ENCODE measurements at regions not wholly inside any gene's neighbourhood (a gene's known extent, or its start where the extent isn't known, plus 50 kb on each side); places are given as distances from the start of the nearest gene placed in this dataset.

DNA sequence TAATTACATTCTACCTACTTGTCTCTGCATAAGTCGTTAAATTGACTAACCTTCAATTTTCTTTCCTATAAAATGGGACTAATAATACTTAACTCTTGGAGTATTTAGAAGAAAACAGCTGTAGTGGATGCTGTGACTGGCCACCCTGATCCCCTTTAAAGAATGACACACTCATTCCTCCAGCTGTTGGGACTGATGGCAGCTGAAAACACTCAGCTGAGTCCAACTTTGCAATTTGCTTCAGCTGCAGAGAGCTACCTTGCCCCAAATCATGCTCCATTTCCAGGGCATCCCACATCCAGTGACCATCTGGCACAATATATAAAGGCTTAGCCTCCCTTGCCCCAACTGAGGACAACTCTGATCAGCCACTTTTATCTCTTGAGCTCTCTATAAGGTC, 89.1 kb downstream of the MID1IP1 start:
- DNase-seq = no peak

DNA sequence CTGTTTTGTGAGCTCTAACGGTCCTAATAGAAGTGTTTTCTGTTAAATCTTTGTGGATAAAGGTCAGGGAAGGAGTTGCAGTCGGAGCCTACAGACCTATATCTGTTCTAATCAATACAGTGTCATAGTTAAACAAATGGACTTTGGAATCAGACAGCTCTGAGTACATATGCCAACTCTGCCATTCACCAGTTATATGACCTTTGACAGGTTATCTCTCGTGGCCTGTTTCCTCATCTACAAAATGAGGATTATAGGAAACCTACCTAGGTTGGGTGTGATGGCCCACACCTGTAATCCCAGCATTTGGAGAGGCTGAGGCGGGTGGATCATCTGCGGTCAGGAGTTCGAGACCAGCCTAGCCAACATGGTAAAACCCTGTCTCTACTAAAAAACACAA, 89.7 kb downstream of the MID1IP1 start:
- no peak for DNase-seq

DNA sequence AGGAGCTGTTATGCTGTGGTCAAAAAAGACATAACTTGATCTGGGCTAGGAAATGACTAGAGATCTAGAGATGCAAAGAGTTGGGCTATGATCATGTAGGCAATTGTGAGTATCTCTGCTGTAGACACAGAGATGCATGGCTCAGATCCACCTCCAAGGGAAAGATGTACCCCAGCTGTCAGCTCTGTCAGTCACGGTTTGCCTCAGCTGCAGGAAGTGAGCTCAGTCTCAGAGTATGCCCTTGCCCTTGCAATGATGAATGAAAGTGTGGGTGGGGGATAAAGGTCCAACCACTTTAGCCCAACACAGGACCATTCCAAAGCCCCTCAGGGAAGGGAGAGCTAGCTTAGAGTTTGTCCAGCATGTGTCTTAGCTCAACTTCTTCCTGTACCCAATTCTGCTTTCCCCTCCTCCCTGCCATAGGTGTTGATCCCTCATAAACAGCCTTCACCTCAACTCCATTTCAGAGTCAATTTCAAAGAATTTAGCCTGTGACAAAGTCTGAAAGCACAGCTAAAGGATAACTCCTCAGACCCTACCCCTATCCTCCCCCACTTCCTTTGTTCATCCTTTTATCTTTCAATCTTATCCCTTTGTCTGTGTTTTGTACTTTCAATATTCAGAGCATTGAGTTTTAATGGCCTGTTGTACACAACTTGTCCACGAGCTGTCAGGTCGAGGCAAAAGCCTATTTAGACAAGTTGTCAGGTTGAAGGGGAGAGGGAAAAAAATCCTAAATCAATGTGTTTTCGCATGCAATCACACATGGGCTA, 90.6 kb downstream of the MID1IP1 start:
- DNase-seq = no peak

DNA sequence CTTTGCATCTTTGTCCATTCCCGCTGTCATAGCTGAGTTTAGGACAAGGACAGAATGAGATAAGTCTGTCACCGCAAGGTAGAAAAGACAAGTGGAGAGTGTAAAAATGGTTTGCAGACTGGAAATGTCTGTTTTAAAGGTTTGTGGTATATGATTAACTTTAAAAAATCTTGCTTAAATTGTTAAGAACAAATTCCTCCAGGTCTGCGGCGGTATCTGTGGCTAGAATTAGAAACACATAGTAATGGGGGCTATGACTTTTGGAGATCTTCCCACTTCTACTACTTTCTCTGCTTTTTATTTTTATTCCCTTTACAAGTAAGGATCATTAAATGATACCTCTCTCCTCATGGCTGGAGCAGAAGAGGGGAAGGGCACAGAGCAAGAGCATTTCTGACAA, 92.2 kb downstream of the MID1IP1 start:
- no peak for DNase-seq

DNA sequence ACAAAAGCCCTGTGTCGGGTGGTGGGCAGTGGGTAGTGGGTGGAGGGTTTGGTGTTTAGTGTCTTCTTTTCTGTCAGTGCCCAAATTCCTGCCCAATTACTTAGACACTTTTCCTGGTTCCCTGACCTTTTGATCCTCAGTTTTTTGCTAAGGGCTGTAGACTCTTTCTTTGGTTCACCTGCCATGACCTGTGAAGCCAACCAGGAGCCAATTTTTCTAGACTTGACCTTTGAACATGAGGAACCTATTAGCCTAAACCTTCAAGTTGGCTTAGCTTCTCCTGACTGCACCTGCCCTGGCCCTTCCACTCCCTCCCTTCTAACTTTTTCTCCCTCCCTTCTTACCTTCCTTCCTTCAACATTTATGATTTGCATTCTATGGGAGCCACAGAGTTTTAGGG, 94.5 kb downstream of the MID1IP1 start:
- DNase-seq = no peak

DNA sequence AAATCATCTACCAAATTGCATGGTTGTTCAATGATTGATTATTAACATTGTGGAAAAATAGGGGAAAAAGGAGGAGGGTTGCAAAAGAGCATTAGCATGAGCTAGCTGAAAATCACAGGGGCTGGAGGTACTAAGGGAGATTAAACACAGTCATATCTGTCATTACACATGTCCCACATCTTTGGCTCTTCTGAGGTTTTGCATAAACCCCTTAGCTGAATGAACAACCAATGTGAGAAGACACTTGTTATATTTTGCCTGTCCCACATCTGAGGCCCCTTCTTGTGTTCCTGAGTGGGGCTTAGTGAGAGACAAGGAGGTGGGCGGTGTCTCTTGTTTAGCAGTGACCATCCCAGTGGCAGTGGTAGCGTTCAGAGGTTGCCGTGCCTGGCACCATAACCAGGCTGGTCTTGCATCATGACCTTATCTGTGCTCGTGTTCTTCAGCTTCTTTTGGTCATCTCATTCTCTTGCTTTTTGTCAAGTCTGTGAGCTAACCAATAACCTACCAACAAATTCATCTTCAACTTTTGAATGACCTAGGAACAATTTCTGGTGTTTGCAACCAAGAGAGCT, 95.6 kb downstream of the MID1IP1 start:
- DNase-seq = no peak

DNA sequence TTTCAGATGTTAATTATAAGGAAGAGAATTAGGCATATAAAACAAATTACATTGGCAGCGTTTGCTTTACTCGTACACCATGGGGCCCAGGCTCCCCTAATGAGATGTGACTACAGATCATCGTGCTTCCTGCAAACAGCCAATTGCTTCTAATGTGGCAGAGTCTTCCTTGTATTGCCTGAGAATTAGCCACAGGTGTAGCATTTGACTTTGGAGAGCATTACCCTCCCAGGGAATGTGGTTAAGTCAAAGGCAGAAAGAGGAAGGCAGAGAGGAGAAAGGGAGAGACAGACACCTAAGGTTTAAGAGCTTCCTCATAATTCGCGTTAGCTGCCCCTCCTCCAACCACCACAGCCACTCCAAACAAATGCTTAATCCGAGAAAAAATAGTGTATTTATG, 97.0 kb downstream of the MID1IP1 start:
- DNase-seq = no peak

DNA sequence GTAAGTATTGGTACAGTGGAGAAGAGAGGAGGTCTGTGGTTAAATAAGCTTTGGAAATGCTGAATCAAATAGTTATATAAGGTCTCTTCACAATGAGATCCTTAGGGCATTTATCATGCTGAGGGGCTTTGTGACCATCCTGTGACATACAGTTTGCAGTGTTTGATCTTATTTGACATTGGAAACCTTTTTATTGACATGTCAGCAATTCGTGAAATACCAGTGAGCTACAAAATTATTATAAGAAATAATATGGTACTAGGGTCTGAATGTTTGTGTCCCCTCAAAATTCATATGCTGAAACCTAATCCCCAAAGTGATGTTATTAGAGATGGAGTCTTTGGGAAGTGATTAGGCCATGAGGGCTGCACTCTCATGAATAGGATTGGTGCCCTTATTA, 98.4 kb downstream of the MID1IP1 start:
- DNase-seq = no peak

DNA sequence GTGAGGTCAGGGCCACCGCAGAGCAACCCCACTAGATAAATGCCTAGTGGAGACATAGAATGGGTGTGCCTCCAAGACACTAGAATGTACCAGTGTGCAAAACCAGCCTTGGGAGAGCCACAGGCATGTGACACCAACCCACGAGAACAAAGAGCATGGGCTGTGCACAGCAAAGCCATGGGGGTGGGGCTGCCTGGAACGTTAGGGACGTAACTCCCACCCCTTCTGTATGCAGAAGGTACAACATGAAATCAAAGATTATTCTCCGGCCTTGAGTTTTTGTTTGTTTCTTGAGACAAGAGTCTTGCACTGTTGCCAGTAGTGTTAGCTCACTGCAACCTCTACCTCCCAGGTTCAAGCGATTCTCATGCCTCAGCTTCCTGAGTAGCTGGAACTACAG, 99.5 kb downstream of the MID1IP1 start:
- no peak for DNase-seq

DNA sequence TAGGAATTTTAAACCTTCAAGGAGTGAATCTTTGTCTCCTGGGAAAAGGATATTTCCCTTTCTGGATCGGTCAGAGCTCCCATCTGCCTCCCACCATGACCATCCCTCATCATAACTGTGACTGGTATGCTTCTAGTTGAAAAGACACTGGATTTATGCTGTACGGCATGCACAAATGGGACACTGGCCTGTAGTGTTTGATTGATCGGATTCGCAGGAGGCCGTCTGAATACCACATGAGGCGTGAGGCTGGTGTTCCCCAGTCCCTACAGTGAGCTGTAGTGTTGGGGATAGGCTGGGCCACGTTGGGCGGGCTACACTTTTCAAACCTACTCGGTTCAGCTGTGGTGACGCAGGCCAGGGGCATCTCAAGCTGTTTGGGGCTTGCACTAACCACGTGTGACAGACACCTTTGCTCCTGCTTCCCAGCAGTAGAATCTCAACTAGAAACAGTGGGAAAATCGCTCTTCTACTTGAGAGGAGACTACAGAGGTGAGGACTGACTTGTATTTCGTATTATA, 101.8 kb downstream of the MID1IP1 start:
- DNase-seq = no peak

DNA sequence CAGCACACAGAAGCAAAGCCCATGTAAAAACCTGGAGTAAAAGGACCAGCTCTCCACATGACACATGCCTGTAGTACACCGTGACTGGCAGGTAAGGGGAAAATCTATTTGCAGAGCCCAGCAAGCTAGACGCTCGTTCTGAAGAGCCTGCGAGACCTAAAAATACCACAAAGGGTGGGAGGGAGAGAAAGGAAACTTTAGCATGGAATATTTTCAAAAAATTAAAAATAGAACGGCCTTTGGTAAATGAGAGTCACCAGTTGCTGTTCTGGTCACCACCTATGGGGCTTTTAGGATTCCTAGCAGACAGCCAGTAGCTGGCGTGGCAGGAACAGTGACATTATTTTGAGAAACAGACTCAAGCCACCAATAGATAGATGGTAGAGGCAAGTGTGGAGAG, 115.5 kb downstream of the MID1IP1 start:
- DNase-seq = no peak

DNA sequence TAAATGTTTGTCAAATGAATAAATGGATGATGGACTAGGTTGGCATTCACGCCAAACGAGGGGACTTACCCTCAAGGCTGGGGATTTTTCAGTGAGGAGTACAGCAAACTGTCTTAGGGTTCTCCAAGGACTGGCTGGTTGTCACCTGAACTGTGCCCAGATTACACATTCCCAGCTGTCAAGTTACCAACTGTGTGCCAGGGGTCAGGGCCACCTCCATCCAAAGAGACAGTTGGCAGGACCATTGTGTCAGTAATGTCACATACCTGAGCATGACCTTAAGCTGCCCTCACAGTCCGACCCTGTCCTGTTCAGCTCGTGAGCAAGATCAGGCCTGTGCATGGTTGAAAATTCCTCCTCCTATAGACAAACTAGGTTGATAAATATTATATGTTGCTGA, 116.7 kb downstream of the MID1IP1 start:
- DNase-seq = no peak

DNA sequence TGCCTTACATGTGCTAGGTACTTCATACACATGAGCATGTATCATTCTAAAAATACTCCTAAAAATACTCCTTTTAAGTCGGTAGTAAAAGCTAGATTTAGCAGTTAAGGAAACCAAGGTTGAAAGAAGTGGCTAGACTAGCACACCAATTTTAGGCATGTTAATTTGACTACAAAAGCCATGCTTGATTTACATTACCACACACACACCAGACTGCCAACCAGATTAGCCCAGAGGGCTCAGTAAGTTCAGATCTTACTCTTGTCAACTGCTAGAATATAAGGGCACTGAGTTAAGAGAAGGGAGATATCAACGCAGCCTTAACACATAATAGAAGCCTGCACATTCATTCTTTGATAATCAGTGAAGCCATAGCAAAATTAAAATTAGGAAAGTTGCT, 117.9 kb downstream of the MID1IP1 start:
- DNase-seq = no peak

DNA sequence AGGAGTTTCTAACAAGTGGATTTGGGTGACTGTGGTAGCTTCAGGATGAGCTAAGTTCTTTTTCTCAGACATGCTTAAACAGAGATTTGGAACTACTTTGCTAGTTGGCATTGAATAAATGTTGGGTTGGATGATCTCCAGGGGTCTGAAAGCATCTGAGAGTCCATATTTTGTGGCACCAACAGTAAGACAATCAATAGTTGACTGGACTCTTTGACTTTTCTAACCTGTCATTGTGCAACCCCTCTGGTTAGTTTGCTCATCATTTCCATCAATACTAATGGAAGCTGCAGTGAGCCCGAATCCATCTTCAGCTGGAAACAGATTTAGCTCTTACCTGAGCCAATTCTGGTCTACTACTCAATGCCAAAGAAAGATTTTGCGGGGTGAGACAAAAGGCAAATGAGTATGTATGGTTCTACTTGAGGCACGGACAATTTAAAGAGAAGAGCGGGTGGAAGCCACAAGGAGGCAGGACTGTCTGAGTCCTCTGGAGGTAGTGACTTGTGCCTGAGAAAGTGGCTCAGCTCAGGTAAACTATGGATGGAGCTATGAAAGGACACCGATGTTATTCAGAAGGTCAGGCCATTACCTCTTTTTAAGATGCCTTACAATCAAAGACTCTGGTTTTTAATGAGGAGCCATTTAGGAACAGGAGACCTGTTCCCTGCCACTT, 118.7 kb downstream of the MID1IP1 start:
- no peak for DNase-seq

DNA sequence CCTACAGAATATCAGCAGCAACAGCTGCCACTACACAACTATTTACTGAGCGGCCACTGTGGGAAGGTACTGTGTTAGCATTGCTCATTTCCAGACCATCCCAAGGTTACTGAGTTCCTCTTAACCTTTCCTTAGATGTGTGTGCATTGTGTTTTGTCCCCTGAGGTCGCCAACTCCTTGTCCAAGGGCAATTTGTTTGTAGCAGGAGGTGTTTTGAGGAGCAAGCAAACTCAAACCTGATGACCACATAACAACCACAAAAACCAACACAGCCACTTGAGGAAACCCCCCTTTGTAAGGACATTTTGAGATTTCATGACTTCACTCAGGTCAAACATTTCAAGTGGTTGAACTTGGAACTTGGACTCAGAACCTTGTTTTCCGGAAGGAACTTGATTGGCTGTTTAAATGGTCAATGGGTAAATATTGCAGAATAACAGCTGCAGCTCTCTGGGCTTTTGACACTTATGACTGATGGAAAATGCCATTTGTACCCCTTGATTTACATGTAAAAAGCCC, 122.3 kb downstream of the MID1IP1 start:
- no peak for DNase-seq

DNA sequence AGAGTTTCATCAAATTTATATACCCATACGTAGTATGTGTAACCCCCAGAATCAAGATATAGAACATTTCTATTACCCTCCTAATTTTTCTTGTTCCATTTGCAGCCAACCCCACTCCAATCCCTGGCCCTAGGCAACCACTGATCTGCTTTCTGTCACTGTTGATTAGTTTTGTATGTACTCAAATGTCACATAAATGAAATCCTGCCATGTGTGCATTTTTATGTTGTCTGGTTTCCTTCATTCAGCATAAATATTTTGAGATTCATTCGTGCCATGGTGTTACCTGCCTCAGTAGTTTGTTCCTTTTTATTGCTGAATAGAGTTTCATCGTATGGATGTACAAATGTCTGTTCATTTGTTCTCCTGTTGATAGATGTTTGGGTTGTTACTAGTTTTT, 126.3 kb downstream of the MID1IP1 start:
- DNase-seq = no peak

DNA sequence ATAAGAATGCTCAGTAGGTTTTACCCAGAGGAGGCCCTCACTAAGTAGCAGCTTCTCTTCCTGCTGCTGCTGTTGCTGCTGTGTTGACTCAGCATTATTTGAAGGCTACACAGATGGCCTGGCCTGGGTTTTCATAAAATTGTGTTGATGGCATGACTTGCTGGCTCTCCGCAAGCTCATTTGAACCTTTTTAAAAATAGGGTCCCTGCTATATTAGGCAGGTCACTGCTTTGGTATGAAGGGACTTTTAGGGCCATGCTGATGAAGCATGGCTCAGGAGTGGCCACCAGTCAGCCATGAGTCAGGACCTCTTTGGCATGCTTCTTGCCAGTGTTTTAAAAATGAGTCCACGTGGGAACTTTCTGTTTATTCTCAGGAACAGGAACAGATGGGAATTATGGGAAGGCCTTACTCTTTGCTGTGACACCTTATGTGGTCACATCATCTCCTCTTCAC, 128.7 kb downstream of the MID1IP1 start:
- no peak for DNase-seq

DNA sequence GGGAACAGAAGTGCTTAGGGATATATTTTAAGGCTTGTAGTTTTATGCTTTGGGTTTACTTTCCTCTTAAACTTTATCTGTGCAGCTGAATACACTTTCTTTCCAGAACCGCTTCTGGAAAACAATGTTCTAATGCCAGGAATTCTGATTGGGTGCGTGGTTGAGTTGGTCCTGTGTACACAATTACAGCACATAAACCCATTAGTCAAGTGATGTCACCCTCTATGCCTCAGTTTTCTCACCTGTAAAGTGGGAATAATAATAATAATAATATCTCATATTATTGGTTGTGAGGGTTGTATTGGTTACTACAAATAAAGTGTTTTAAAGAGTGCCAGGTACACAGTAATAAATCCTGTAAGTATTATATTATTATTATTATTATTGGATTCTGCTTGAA, 129.2 kb downstream of the MID1IP1 start:
- no peak for DNase-seq

DNA sequence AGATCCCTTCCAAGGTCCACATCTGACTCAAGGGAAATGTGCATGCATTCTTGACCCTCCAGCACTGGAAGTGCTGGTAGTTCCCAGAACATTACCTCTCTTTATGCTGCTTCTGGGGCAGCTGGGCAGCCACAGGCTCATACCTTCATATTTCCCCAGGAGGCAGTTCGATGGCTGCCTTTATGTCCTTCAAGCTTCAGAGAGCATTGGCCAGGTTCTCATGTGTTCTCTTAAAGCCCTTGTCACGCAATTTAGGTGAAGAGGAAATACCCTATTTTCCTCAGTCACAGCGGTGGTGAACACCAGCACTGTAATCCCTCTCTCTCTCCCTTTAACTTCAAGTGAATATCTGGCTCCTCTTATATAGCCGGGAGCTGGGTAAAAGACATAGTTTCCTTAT, 134.3 kb downstream of the MID1IP1 start:
- no peak for DNase-seq

DNA sequence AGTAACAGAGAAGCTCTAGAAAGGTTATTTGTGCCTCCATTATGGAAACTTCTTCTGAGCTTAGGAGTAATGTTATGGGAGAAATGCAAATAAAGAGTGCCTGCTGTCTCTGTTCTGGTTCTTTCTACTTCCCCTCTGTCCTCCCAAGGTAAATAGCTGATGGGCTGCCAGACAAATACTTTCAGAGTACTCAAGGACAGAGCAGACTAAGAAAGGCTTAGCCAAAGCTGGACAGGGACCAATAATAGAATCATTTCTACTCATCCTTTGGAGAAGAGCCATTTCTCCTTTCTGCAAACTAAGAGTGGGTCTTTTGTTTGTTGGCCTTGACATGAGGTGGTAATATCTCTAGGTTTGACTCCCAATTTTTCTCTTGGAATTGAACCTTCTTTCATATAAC, 136.1 kb downstream of the MID1IP1 start:
- DNase-seq = no peak

DNA sequence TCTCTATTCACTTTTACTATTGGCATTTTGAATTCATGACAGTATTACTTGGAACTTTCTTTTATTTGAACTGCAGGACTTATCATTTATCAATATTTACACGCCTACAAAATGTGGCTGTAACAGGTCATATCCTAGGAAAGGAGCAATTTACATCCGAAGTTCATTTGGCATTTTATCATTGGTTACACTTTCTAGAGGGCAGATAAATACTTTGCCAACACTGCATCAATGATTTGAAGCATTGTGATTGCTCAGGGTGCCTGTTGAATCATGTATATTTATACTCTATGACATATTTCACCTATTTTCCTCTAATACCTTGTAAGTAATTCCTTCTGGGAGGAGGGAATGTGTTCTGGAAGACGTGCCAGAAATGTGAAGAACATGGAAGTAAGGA, 136.7 kb downstream of the MID1IP1 start:
- no peak for DNase-seq

DNA sequence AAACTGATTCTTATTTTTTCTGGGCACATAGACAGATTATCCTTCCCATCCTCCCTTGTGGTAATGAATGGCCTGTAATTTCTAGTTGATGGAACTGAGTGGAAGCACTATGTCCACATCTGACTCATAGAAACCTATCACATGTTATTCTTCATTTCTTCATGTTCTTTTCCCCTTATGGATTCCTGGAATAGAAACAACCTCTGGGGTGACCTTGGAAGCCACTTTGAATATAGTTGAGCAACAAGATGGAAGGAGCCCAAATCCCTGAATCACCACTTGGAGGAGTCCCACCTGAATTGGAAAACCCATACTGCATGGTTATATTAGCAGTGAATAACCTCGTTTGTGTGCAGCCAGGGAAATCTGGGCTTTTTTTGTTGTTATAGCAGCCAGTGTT, 137.8 kb downstream of the MID1IP1 start:
- no peak for DNase-seq

DNA sequence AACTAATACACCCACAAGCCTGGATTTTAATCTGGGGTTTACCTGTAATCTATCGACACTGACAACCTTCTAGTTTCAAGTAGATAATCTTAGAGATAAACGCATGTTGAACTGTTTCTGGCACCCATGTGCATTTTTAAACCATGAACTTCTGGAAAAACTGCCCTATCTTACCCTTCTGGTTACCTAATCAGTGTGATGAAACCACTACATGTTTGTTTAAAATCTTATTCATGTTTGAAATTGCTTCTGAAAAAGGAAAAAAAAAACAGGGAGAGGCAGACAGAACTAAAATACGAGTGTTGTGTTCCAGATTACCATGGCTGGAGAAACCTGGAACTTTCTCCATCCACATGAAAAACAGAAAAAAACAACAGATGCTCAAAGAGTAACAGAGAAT, 139.3 kb downstream of the MID1IP1 start:
- DNase-seq = no peak

DNA sequence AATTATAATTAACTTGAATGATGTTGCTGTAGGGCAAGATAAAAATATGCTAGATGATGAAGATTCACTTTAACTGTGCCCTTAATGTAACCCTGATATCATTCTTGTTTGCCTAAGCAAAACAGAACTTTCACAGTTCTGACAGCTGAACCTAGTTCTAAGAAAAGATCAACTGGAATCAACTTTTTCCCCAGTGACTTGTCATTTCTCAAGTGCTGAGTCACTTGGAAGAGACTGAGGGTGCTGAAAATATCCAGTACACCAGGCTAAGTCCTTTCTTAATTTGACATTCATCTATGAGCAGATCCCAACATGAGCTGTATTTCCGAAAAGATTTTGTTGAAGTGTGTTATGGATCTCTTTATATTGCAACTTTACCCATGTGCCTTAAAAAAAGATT, 140.4 kb downstream of the MID1IP1 start:
- no peak for DNase-seq

All from NCI-H187 treated with DMSO at 0.1 percent for 48 hours (cell line).